Endothelial cell (in vitro differentiated cells): ENCODE measurements at regions not wholly inside any gene's neighbourhood (a gene's known extent, or its start where the extent isn't known, plus 50 kb on each side); places are given as distances from the start of the nearest gene placed in this dataset.
"Not testable (repeated sequence)": the region's sequence is repeated elsewhere in the genome, so short reads cannot be mapped to it uniquely, and the experiment has no call there.

Experiments
- DNase-seq: peaks from one replicate; pipeline ENCODE4 v3.0.0; 2021; ENCODE audit warnings: low spot score
- H3K27ac Mint-ChIP-seq: one replicate; pipeline ENCODE4 v1.8.0; 2021; ENCODE audit warnings: mixed read lengths, inconsistent platforms; ENCODE audit not compliant: unreplicated experiment
- H3K27me3 Mint-ChIP-seq: one replicate; pipeline ENCODE4 v1.8.0; 2021; ENCODE audit warnings: mild to moderate bottlenecking, moderate library complexity, mixed read lengths, inconsistent platforms; ENCODE audit not compliant: unreplicated experiment
- H3K36me3 Mint-ChIP-seq: one replicate; pipeline ENCODE4 v1.8.0; 2021; ENCODE audit warnings: mild to moderate bottlenecking, low read depth, mixed read lengths, inconsistent platforms; ENCODE audit not compliant: unreplicated experiment
- H3K4me1 Mint-ChIP-seq: one replicate; pipeline ENCODE4 v1.8.0; 2021; ENCODE audit warnings: mild to moderate bottlenecking, mixed read lengths, inconsistent platforms; ENCODE audit not compliant: unreplicated experiment
- H3K4me3 Mint-ChIP-seq: one replicate; pipeline ENCODE4 v1.8.0; 2021; ENCODE audit warnings: mild to moderate bottlenecking, mixed read lengths, inconsistent platforms; ENCODE audit not compliant: unreplicated experiment
- H3K9me3 Mint-ChIP-seq: one replicate; pipeline ENCODE4 v1.8.0; 2021; ENCODE audit warnings: mixed read lengths, inconsistent platforms; ENCODE audit not compliant: unreplicated experiment
- CTCF ChIP-seq: fragments of 200-600 bp; sonication (generic); IDR thresholded peaks from one replicate; pipeline ENCODE4 v1.5.0; 2021; ENCODE audit warnings: antibody characterized with exemption; ENCODE audit not compliant: unreplicated experiment

GRCh38 chrX:35221391-35221790 is 278.8 kb downstream of the FAM47B start:
- H3K36me3 Mint-ChIP-seq, H3K4me1 Mint-ChIP-seq, DNase-seq, H3K27ac Mint-ChIP-seq, H3K27me3 Mint-ChIP-seq, H3K4me3 Mint-ChIP-seq, H3K9me3 Mint-ChIP-seq: not testable (repeated sequence)

- Mint-ChIP-seq H3K36me3 (no peaks in the 10 kb centered on the region), H3K27ac (no peak overlapping the region), H3K27me3 (no peaks in the 10 kb centered on the region), H3K4me3 (no peak overlapping the region), H3K9me3 (no peaks in the 10 kb centered on the region), H3K4me1 (peaks cover 3% of the 10 kb centered on the region)
- no peak for TF ChIP-seq CTCF
- DNase-seq, result no peak
Observed at GRCh38 chrX:35244088-35244741, 301.6 kb downstream of the FAM47B start.

- Mint-ChIP-seq H3K27ac (no peak overlapping the region), H3K9me3 (no peaks in the 10 kb centered on the region), H3K4me3 (no peak overlapping the region), H3K36me3 (no peaks in the 10 kb centered on the region), H3K27me3 (no peaks in the 10 kb centered on the region), H3K4me1 (peaks cover 3% of the 10 kb centered on the region)
- TF ChIP-seq CTCF, result no peak
- no peak for DNase-seq
Observed at GRCh38 chrX:35244796-35245508, 302.4 kb downstream of the FAM47B start.

GRCh38 chrX:35251226-35251625 is 308.6 kb downstream of the FAM47B start:
- Mint-ChIP-seq H3K9me3 (no peaks in the 10 kb centered on the region), H3K4me1 (peaks cover 3% of the 10 kb centered on the region), H3K36me3 (no peaks in the 10 kb centered on the region), H3K27me3 (no peaks in the 10 kb centered on the region), H3K27ac (no peak overlapping the region), H3K4me3 (no peak overlapping the region)
- DNase-seq, result no peak
- no peak for TF ChIP-seq CTCF

- Mint-ChIP-seq H3K4me1 (no peaks in the 10 kb centered on the region), H3K27me3 (no peaks in the 10 kb centered on the region), H3K4me3 (no peak overlapping the region), H3K27ac (no peak overlapping the region), H3K9me3 (no peaks in the 10 kb centered on the region), H3K36me3 (no peaks in the 10 kb centered on the region)
- no peak for TF ChIP-seq CTCF
- no peak for DNase-seq
Observed at GRCh38 chrX:35276115-35276514, 333.5 kb downstream of the FAM47B start.
